Loucy (cell line): ENCODE measurements at regions not wholly inside any gene's neighbourhood (a gene's known extent, or its start where the extent isn't known, plus 50 kb on each side); places are given as distances from the start of the nearest gene placed in this dataset.

Experiments
- H2AFZ ChIP-seq: fragments of 200-600 bp; sonication (generic); 2 replicates; pipeline ENCODE4 v1.6.0; 2016; ENCODE audit warnings: antibody characterized with exemption, mild to moderate bottlenecking, low read length, moderate library complexity
- H3F3A ChIP-seq: fragments of 200-600 bp; 2 replicates; pipeline ENCODE4 v1.6.0; 2016; ENCODE audit warnings: antibody characterized with exemption, low read depth, mild to moderate bottlenecking
- H3K27me3 ChIP-seq: fragments of 200-600 bp; sonication (generic); 2 replicates; pipeline ENCODE4 v1.6.1; 2014; ENCODE audit warnings: low read length, mild to moderate bottlenecking; ENCODE audit not compliant: insufficient read depth, poor library complexity, severe bottlenecking
- H3K36me3 ChIP-seq: fragments of 200-600 bp; sonication (generic); 2 replicates; pipeline ENCODE4 v1.6.1; 2016; ENCODE audit warnings: low read length; ENCODE audit not compliant: insufficient read depth
- H3K4me1 ChIP-seq: fragments of 200-600 bp; sonication (generic); 2 replicates; pipeline ENCODE4 v1.5.1; 2014; ENCODE audit warnings: low read length, mild to moderate bottlenecking; ENCODE audit not compliant: insufficient read depth, poor library complexity, severe bottlenecking
- H3K4me2 ChIP-seq: fragments of 200-600 bp; sonication (generic); 2 replicates; pipeline ENCODE4 v1.6.0; 2014; ENCODE audit warnings: antibody characterized with exemption, low read length, low read depth, mild to moderate bottlenecking; ENCODE audit not compliant: poor library complexity, severe bottlenecking
- H3K4me3 ChIP-seq: fragments of 200-600 bp; sonication (generic); 2 replicates; pipeline ENCODE4 v1.5.1; 2014; ENCODE audit warnings: low read length, mild to moderate bottlenecking, mixed read lengths; ENCODE audit not compliant: poor library complexity, severe bottlenecking
- H3K79me2 ChIP-seq: fragments of 200-600 bp; sonication (generic); 2 replicates; pipeline ENCODE4 v1.6.1; 2014; ENCODE audit warnings: low read length; ENCODE audit not compliant: insufficient read depth
- H3K9ac ChIP-seq: fragments of 200-600 bp; sonication (generic); 2 replicates; pipeline ENCODE4 v1.6.0; 2014; ENCODE audit warnings: mild to moderate bottlenecking, low read depth, low read length, moderate library complexity; ENCODE audit not compliant: poor library complexity, severe bottlenecking
- H3K9me2 ChIP-seq: fragments of 200-600 bp; sonication (generic); replicated peaks from 2 replicates; pipeline ENCODE4 v1.6.1; 2016; ENCODE audit warnings: low read depth, low read length, mixed read lengths
- H3K9me3 ChIP-seq: fragments of 200-600 bp; sonication (generic); 2 replicates; pipeline ENCODE4 v1.6.1; 2014; ENCODE audit warnings: mild to moderate bottlenecking, antibody characterized with exemption, low read length, low read depth; ENCODE audit not compliant: insufficient read depth
- H4K20me1 ChIP-seq: fragments of 200-600 bp; sonication (generic); 2 replicates; pipeline ENCODE4 v1.6.0; 2014; ENCODE audit warnings: antibody characterized with exemption, low read length, mild to moderate bottlenecking; ENCODE audit not compliant: insufficient read depth, poor library complexity, severe bottlenecking
- EZH2phosphoT487 ChIP-seq: fragments of 200-600 bp; IDR thresholded peaks from 2 replicates; pipeline ENCODE4 v1.6.1; 2018; ENCODE audit warnings: antibody characterized with exemption, mild to moderate bottlenecking, moderate library complexity, borderline replicate concordance
- TF ChIP-seq, protein P1 (sequence below): fragments of 200-600 bp; sonication (generic); conservative IDR thresholded peaks from 2 replicates; pipeline ENCODE4 v1.5.1; 2014; ENCODE audit warnings: mild to moderate bottlenecking, antibody characterized with exemption, low read length

DNA sequence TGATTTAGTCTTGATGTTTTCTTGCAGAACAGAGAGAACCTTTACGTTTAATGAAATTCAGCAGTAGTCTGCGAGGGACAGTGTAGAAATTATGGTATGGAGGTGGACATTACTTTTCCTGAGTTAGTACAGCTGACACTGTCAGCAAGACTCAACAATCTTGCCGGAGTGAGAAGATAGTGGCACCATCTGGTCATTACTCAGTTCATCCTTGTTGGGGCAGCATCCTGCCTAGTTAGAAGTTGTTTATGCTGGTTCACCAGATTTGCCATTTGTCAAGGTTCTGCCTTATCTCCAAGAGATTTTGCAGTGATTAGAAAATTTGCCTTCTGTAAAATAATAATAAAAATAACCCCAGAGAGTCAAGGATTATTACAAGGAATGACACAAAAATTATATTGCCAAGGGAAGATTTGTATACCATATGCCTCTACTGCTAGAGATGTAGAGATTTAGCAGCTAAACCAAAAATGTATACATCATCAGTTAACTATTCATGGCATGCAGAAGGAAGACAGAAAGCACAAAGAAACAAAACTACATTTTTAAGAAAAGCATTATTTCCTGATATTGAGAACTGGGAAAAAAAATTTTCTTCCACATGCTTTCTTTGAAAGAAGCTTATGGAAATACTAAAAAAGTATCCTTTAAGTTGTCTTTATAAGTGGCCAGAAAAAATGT lies 1967.4 kb downstream of the NCAM2 start:
- no peaks in the 10 kb centered on the region for H3K79me2 ChIP-seq
- H3K4me3 ChIP-seq, result no peak overlapping the region
- no peak overlapping the region for H3K9ac ChIP-seq
- H3K36me3 ChIP-seq, result no peaks in the 10 kb centered on the region
- H3F3A ChIP-seq, result no peaks in the 10 kb centered on the region
- H2AFZ ChIP-seq, result no peak overlapping the region
- H3K4me1 ChIP-seq, result no peaks in the 10 kb centered on the region
- no peaks in the 10 kb centered on the region for H3K27me3 ChIP-seq
- no peaks in the 10 kb centered on the region for H3K9me3 ChIP-seq
- TF ChIP-seq EZH2phosphoT487, result no peak
- TF ChIP-seq, protein P1, sequence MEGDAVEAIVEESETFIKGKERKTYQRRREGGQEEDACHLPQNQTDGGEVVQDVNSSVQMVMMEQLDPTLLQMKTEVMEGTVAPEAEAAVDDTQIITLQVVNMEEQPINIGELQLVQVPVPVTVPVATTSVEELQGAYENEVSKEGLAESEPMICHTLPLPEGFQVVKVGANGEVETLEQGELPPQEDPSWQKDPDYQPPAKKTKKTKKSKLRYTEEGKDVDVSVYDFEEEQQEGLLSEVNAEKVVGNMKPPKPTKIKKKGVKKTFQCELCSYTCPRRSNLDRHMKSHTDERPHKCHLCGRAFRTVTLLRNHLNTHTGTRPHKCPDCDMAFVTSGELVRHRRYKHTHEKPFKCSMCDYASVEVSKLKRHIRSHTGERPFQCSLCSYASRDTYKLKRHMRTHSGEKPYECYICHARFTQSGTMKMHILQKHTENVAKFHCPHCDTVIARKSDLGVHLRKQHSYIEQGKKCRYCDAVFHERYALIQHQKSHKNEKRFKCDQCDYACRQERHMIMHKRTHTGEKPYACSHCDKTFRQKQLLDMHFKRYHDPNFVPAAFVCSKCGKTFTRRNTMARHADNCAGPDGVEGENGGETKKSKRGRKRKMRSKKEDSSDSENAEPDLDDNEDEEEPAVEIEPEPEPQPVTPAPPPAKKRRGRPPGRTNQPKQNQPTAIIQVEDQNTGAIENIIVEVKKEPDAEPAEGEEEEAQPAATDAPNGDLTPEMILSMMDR, result no peak
- H3K4me2 ChIP-seq, result no peak overlapping the region
- no peaks in the 10 kb centered on the region for H4K20me1 ChIP-seq
- no peaks in the 10 kb centered on the region for H3K9me2 ChIP-seq

DNA sequence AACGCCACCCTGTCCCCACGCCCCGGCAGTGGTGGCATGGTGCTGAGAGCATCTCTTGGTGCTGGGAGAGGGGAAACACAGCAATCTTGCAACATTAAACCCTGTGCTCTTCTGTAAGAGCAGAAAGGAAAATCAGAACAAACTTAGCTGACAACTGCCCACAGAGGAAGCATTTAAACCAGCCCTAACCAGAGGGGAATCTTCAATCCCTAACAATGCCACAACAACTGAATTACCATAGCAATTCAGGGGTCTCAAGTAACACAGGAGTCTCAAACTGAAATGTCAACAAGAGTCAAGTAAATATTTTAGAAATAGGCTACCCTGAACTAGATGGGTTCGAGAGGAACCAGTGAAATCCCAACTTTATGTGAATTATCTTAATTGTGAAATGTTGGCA lies 1983.6 kb downstream of the NCAM2 start:
- no peaks in the 10 kb centered on the region for H3K79me2 ChIP-seq
- no peaks in the 10 kb centered on the region for H3K4me1 ChIP-seq
- H3K9me2 ChIP-seq, result no peaks in the 10 kb centered on the region
- TF ChIP-seq, protein P1, result no peak
- no peak for TF ChIP-seq EZH2phosphoT487
- no peak overlapping the region for H2AFZ ChIP-seq
- no peak overlapping the region for H3K4me3 ChIP-seq
- no peak overlapping the region for H3K9ac ChIP-seq
- H3F3A ChIP-seq, result no peaks in the 10 kb centered on the region
- H3K9me3 ChIP-seq, result no peaks in the 10 kb centered on the region
- no peak overlapping the region for H3K4me2 ChIP-seq
- H3K27me3 ChIP-seq, result no peaks in the 10 kb centered on the region
- no peaks in the 10 kb centered on the region for H4K20me1 ChIP-seq
- no peaks in the 10 kb centered on the region for H3K36me3 ChIP-seq

- Histone ChIP-seq H3F3A (no peaks in the 10 kb centered on the region), H3K36me3 (no peaks in the 10 kb centered on the region), H4K20me1 (no peaks in the 10 kb centered on the region), H2AFZ (no peak overlapping the region), H3K79me2 (no peaks in the 10 kb centered on the region), H3K9me3 (no peaks in the 10 kb centered on the region), H3K9ac (no peak overlapping the region), H3K9me2 (no peaks in the 10 kb centered on the region), H3K4me3 (no peak overlapping the region), H3K27me3 (no peaks in the 10 kb centered on the region), H3K4me1 (no peaks in the 10 kb centered on the region), H3K4me2 (no peak overlapping the region)
- TF ChIP-seq EZH2phosphoT487, result no peak
- TF ChIP-seq, protein P1, result no peak
Observed at GRCh38 chr21:22993144-22993543, 1994.9 kb downstream of the NCAM2 start.
